Stomach (tissue), 8 donors: ENCODE measurements at regions not wholly inside any gene's neighbourhood (a gene's known extent, or its start where the extent isn't known, plus 50 kb on each side); places are given as distances from the start of the nearest gene placed in this dataset.

Source experiments
- DNase-seq, 2 donors: peaks; one replicate each; pipeline versions ENCODE4 v3.0.0 to v3.0.0-alpha.2; 2013 to 2019
- H3K27ac ChIP-seq, 5 donors: fragments of 200-600 bp in 4 of 5; sonication (generic) in 4 of 5; one replicate each; pipeline ENCODE4 v1.5.1; 2013 to 2019; ENCODE audit warnings: mild to moderate bottlenecking in 1 of 5, moderate library complexity in 1 of 5
- H3K27me3 ChIP-seq, 3 donors: fragments of 200-600 bp; sonication (generic); one replicate each; pipeline ENCODE4 v1.5.1; 2017 to 2019; ENCODE audit warnings: mixed run types in 1 of 3
- H3K36me3 ChIP-seq, 4 donors: fragments of 200-600 bp; sonication (generic); 1 replicate in 3 of 4; 2 replicates in 1 of 4; pipeline ENCODE4 v1.5.1; 2016 to 2019
- H3K4me1 ChIP-seq, 4 donors: fragments of 200-600 bp; sonication (generic); one replicate each; pipeline ENCODE4 v1.5.1; 2016 to 2019
- H3K4me3 ChIP-seq, 4 donors: fragments of 200-600 bp; sonication (generic) in 3 of 4; one replicate each; pipeline ENCODE4 v1.5.1; 2016 to 2019; ENCODE audit warnings: mild to moderate bottlenecking in 1 of 4
- H3K9me3 ChIP-seq, 4 donors: fragments of 200-600 bp; sonication (generic); one replicate each; pipeline ENCODE4 v1.5.1; 2016 to 2019
- CTCF ChIP-seq, 7 experiments: fragments of 450-650 bp in 4 of 7; fragments of 200-600 bp in 3 of 7; sonication (generic) in 3 of 7; IDR thresholded peaks; one replicate each; pipeline ENCODE4 v1.5.1; 2016 to 2019; ENCODE audit warnings: antibody characterized with exemption in 7 of 7, control low read depth in 2 of 7, mild to moderate bottlenecking in 1 of 7
- EP300 ChIP-seq: sonication (generic); formaldehyde crosslinking; IDR thresholded peaks from one replicate; pipeline ENCODE4 v1.6.1; 2017; ENCODE audit warnings: antibody characterized with exemption
- POLR2A ChIP-seq, 4 donors: fragments of 450-650 bp; IDR thresholded peaks; one replicate each; pipeline ENCODE4 v1.6.1; 2016; ENCODE audit warnings: antibody characterized with exemption in 4 of 4, control low read depth in 2 of 4, mild to moderate bottlenecking in 1 of 4, moderate library complexity in 1 of 4
- POLR2AphosphoS5 ChIP-seq, 3 donors: sonication (generic); formaldehyde crosslinking; IDR thresholded peaks; one replicate each; pipeline ENCODE4 v1.6.1; 2016; ENCODE audit warnings: antibody characterized with exemption in 3 of 3
- WGBS, 5 donors: extraction: QIAGEN DNeasy Blood & Tissue Kit in 3 of 5; methylation state at CpG; one replicate each; pipeline versions ENCODE4 v1.1.5 to v1.1.7; 2013 to 2018; 5-methylcytosine and 5-hydroxymethylcytosine counted together
- intact Hi-C: fragments of 100-400 bp; cut with DNase I; formaldehyde crosslinking; loops from one replicate; pipeline ENCODE4 v1.15.1; 2023; ENCODE audit warnings: low total_unique reads
- donor health status: healthy with polysubstance abuse.
- donor health status: Bipolar disorder and iron deficiency.
- donor health status: healthy.

GRCh38 chr21:26267389-26267788 is 96.8 kb upstream of the APP start:
- no peak for DNase-seq
- no peaks in the 10 kb centered on the region for H3K36me3 ChIP-seq
- intact Hi-C loops: no loop called here
- no peak overlapping the region for H3K27ac ChIP-seq
- 65 to 72% (median 71%) methylated on average over 4 of the region's 4 CpGs for WGBS, 5 donors
- H3K4me3 ChIP-seq: no peak overlapping the region
- no peak for TF ChIP-seq CTCF (IDR thresholded peaks at IDR 0.05)
- TF ChIP-seq POLR2AphosphoS5 (IDR thresholded peaks at IDR 0.05): no peak
- TF ChIP-seq POLR2A (IDR thresholded peaks at IDR 0.05): no peak
- H3K27me3 ChIP-seq: no peaks in the 10 kb centered on the region
- no peaks in the 10 kb centered on the region for H3K4me1 ChIP-seq
- peaks cover 0 to 14% (median 9%) of the 10 kb centered on the region in 4 donors for H3K9me3 ChIP-seq

GRCh38 chr21:26246073-26246472 is 75.5 kb upstream of the APP start:
- 86 to 100% (median 95%) methylated on average over 1 of the region's 1 CpG for WGBS, 5 donors
- Histone ChIP-seq H3K4me1 (no peaks in the 10 kb centered on the region), H3K27ac (no peak overlapping the region), H3K4me3 (no peak overlapping the region), H3K9me3 (no peaks in the 10 kb centered on the region), H3K36me3 (no peaks in the 10 kb centered on the region), H3K27me3 (no peaks in the 10 kb centered on the region)
- TF ChIP-seq EP300 (no peak), CTCF (IDR thresholded peaks at IDR 0.05) (no peak), POLR2AphosphoS5 (IDR thresholded peaks at IDR 0.05) (no peak), POLR2A (IDR thresholded peaks at IDR 0.05) (no peak)
- DNase-seq: no peak
- intact Hi-C loops: no loop called here

GRCh38 chr21:26245428-26245827 is 74.9 kb upstream of the APP start:
- no peak for DNase-seq
- Histone ChIP-seq H3K4me3 (no peak overlapping the region), H3K4me1 (no peaks in the 10 kb centered on the region), H3K36me3 (no peaks in the 10 kb centered on the region), H3K27ac (no peak overlapping the region), H3K27me3 (no peaks in the 10 kb centered on the region), H3K9me3 (no peaks in the 10 kb centered on the region)
- TF ChIP-seq POLR2AphosphoS5 (IDR thresholded peaks at IDR 0.05): no peak
- TF ChIP-seq CTCF (IDR thresholded peaks at IDR 0.05): no peak
- no peak for TF ChIP-seq EP300
- no peak for TF ChIP-seq POLR2A (IDR thresholded peaks at IDR 0.05)
- intact Hi-C loops: no loop called here
- 67 to 81% (median 76%) methylated on average over 2 of the region's 2 CpGs for WGBS, 5 donors

GRCh38 chr21:26238646-26239045 is 68.1 kb upstream of the APP start:
- no peak overlapping the region for H3K27ac ChIP-seq
- TF ChIP-seq EP300 (no peak), POLR2AphosphoS5 (IDR thresholded peaks at IDR 0.05) (no peak), CTCF (IDR thresholded peaks at IDR 0.05) (no peak), POLR2A (IDR thresholded peaks at IDR 0.05) (no peak)
- intact Hi-C loops: no loop called here
- no peaks in the 10 kb centered on the region for H3K36me3 ChIP-seq
- H3K9me3 ChIP-seq: no peaks in the 10 kb centered on the region
- 74 to 83% (median 78%) methylated on average over 3 of the region's 3 CpGs for WGBS, 5 donors
- no peak for DNase-seq
- no peaks in the 10 kb centered on the region for H3K4me1 ChIP-seq
- no peaks in the 10 kb centered on the region for H3K27me3 ChIP-seq
- H3K4me3 ChIP-seq: no peak overlapping the region
